ENCODE measurements at regions not wholly inside any gene's neighbourhood (a gene's known extent, or its start where the extent isn't known, plus 50 kb on each side); places are given as distances from the start of the nearest gene placed in this dataset.

DNA sequence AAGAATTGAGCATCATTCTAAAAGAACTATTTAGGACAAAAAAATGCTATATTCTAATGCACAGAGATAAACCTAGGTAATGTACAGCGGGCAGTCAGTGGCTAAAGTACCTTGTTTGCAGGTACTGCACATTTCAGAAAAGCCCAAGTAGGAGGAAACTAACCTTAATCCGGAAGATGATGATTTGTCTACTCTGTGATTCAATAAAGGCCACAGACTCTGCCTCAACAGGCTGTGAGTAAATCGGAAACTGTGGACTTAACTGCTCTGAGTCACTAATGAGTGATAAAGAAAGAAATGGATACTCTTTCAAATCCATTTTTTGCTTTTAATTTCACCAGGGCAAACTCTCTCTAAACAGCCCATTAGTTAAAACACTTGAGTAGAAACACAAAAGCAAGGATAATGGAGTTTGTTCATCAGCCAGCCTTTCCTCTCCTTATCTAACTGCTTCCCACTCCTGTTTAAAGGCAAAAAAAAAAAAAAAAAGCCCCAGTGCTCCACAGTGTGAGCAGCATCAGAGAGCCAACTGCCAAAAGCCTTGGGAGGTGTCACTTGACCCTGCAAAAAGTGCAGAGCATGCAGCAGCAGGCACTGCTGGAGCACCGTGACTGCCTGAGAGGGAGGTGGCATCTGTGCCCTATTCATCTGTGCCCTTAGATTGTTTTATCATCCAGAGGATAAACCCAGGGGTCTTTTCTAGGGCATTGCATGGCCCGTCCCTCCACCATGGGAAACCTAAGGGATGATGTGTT lies 187.7 kb downstream of the SATB1 start:
- Mint-ChIP-seq H3K27ac (no peak overlapping the region), H3K9me3 (no peaks in the 10 kb centered on the region), H3K36me3 (ENCODE audit: low read depth) (no peaks in the 10 kb centered on the region), H3K4me3 (no peak overlapping the region), H3K4me1 (peaks cover 67% of the 10 kb centered on the region), H3K27me3 (ENCODE audit: insufficient read depth) (no peaks in the 10 kb centered on the region)
- WGBS, 2 experiments (ENCODE audit: insufficient coverage in 1 of 2, insufficient read length in 1 of 2) = 87 to 91% methylated on average over 4 to 5 of the region's 5 CpGs
- no peak overlapping the region for H3K9ac ChIP-seq (ENCODE audit: extremely low read depth, low read length, poor library complexity, severe bottlenecking)
- no peak for DNase-seq
- H3K27ac ChIP-seq (ENCODE audit: low read depth, low read length) = no peak overlapping the region
- no peaks in the 10 kb centered on the region for H3K9me3 ChIP-seq (ENCODE audit: control insufficient read depth, low read length)
- peaks cover 27% of the 10 kb centered on the region for H3K4me1 ChIP-seq (ENCODE audit: control insufficient read depth, insufficient read depth, low read length)
- H3K4me3 ChIP-seq (ENCODE audit: low read length) = no peak overlapping the region
- no peaks in the 10 kb centered on the region for H3K36me3 ChIP-seq (ENCODE audit: control insufficient read depth, insufficient read depth, low read length)
- TF ChIP-seq CTCF (conservative IDR thresholded peaks at IDR 0.05) = no peak
- no peaks in the 10 kb centered on the region for H3K27me3 ChIP-seq (ENCODE audit: control insufficient read depth, insufficient read depth, low read length, poor library complexity, severe bottlenecking)

DNA sequence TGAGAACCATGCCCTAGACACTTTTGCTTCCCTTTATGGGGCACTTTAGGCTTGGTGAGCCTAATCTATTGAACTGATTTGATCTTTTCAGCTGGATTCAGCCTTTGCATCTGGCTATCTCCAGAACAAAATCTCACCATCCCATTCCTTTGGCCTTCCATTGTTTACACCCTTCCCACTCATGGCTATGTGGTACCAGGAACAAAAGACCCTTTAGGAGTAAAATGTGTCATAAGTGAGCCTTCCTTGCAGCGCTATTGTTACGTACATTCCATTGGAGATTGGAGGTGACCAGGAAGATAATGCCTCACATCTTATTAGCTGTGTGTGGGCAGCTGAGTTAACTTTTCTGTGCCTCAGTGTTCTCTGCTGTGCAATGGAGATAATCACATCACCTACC lies 188.4 kb downstream of the SATB1 start:
- Mint-ChIP-seq H3K27ac (peak overlapping the region; percentile 56), H3K27me3 (ENCODE audit: insufficient read depth) (no peaks in the 10 kb centered on the region), H3K36me3 (ENCODE audit: low read depth) (no peaks in the 10 kb centered on the region), H3K9me3 (no peaks in the 10 kb centered on the region), H3K4me3 (no peak overlapping the region), H3K4me1 (peaks cover 71% of the 10 kb centered on the region)
- 67 to 82% methylated on average over 2 of the region's 2 CpGs for WGBS, 2 experiments (ENCODE audit: insufficient coverage in 1 of 2, insufficient read length in 1 of 2)
- no peaks in the 10 kb centered on the region for H3K27me3 ChIP-seq (ENCODE audit: control insufficient read depth, insufficient read depth, low read length, poor library complexity, severe bottlenecking)
- no peak for TF ChIP-seq CTCF (conservative IDR thresholded peaks at IDR 0.05)
- DNase-seq = no peak
- no peaks in the 10 kb centered on the region for H3K9me3 ChIP-seq (ENCODE audit: control insufficient read depth, low read length)
- peaks cover 29% of the 10 kb centered on the region for H3K4me1 ChIP-seq (ENCODE audit: control insufficient read depth, insufficient read depth, low read length)
- H3K27ac ChIP-seq (ENCODE audit: low read depth, low read length) = no peak overlapping the region
- H3K9ac ChIP-seq (ENCODE audit: extremely low read depth, low read length, poor library complexity, severe bottlenecking) = no peak overlapping the region
- H3K36me3 ChIP-seq (ENCODE audit: control insufficient read depth, insufficient read depth, low read length) = no peaks in the 10 kb centered on the region
- no peak overlapping the region for H3K4me3 ChIP-seq (ENCODE audit: low read length)

DNA sequence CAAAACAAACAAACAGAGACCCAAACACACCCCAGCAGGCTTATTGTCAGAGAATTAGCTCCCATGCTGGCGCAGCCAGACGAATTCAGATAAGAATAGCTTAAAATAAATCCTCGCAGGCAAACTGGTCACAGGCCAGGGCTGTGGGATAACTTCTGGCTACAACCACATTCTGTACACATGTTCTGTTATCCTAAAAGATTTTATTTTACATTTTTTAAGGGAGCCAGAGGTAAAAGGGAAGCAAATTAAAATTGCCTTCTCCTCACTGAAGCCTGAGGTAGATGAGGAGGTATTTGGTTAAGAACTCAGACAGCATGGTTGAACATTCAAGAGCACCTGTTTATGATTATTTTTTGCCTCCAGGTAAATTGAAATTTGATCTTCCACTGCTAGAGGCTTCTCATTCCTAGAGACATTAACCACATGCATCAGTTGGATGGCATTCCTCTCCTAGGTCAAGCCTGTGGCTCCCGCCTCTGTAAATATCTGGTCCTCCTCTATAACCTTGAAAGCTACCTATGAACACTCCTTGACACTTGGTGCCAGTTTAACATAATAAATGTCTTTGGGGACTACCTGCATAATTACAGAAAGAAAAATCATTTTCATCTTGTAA lies 190.3 kb downstream of the SATB1 start:
- 40 to 80% methylated on average over 1 to 4 of the region's 4 CpGs for WGBS, 2 experiments (ENCODE audit: insufficient coverage in 1 of 2, insufficient read length in 1 of 2)
- H3K4me3 Mint-ChIP-seq = no peak overlapping the region
- H3K27ac ChIP-seq (ENCODE audit: low read depth, low read length) = peak overlapping the region; percentile 27

More for the DNA sequence above, 190.3 kb downstream of the SATB1 start:
- H3K9me3 Mint-ChIP-seq = no peaks in the 10 kb centered on the region
- H3K9me3 ChIP-seq (ENCODE audit: control insufficient read depth, low read length) = no peaks in the 10 kb centered on the region
- no peaks in the 10 kb centered on the region for H3K36me3 ChIP-seq (ENCODE audit: control insufficient read depth, insufficient read depth, low read length)
- H3K4me1 ChIP-seq (ENCODE audit: control insufficient read depth, insufficient read depth, low read length) = peaks cover 29% of the 10 kb centered on the region
- H3K27me3 ChIP-seq (ENCODE audit: control insufficient read depth, insufficient read depth, low read length, poor library complexity, severe bottlenecking) = no peaks in the 10 kb centered on the region
- peak overlapping the region; percentile 5 for H3K9ac ChIP-seq (ENCODE audit: extremely low read depth, low read length, poor library complexity, severe bottlenecking)
- peaks cover 66% of the 10 kb centered on the region for H3K4me1 Mint-ChIP-seq
- H3K36me3 Mint-ChIP-seq (ENCODE audit: low read depth) = no peaks in the 10 kb centered on the region
- peak overlapping the region; percentile 10 for H3K4me3 ChIP-seq (ENCODE audit: low read length)
- H3K27ac Mint-ChIP-seq = peak overlapping the region; percentile 90
- no peak for TF ChIP-seq CTCF (conservative IDR thresholded peaks at IDR 0.05)
- no peak for DNase-seq
- no peaks in the 10 kb centered on the region for H3K27me3 Mint-ChIP-seq (ENCODE audit: insufficient read depth)

All from endodermal cell (in vitro differentiated cells).